Heart left ventricle (tissue), 13 donors: ENCODE measurements at regions not wholly inside any gene's neighbourhood (a gene's known extent, or its start where the extent isn't known, plus 50 kb on each side); places are given as distances from the start of the nearest gene placed in this dataset.

ENCODE experiments used
- POLR2A ChIP-seq, 2 donors: fragments of 450-650 bp; IDR thresholded peaks; one replicate each; pipeline ENCODE4 v1.6.1; 2017; ENCODE audit warnings: antibody characterized with exemption in 2 of 2, mild to moderate bottlenecking in 2 of 2, moderate library complexity in 2 of 2
- TF ChIP-seq, protein P1 (sequence below), 12 donors: fragments of 200-600 bp; sonication (generic) in 4 of 12; IDR thresholded peaks; one replicate each; pipeline versions ENCODE4 v1.5.0 to v1.8.0; 2018 to 2022; ENCODE audit warnings: antibody characterized with exemption in 12 of 12, mild to moderate bottlenecking in 5 of 12
- donor health status: ischemic (EF 13 %, LVEDD 7.1; RV severe dilation, severe dysfunction).
- donor health status: DM: no; HTN: yes; CAD: no.
- donor health status: DM: no; HTN: no; CAD: no.
- donor health status: ischemic (EF 25% LVEDD 6.9; RV normal size, moderate dysfunction).
- donor health status: ischemic (EF 25% LVEDD 5.7; RV mildly dilated, moderate dysfunction).
- donor health status: ischemic (EF 35%, LVEDD 5.7; RV mildly dilated, moderate dysfunction).
- donor health status: nonischemic (EF 11% LVEDD 7.7; RV severe dilation, severe dysfunction).
- donor health status: DM: yes; HTN: yes; CAD: no.
- donor health status: PGD.
- donor health status: ischemic (EF 29% LVEDD 5.4; RV normal size, mild dysfunction).
- donor health status: nonischemic (EF 23%, LVEDD 6.1; RV moderate dilation, normal function).

DNA sequence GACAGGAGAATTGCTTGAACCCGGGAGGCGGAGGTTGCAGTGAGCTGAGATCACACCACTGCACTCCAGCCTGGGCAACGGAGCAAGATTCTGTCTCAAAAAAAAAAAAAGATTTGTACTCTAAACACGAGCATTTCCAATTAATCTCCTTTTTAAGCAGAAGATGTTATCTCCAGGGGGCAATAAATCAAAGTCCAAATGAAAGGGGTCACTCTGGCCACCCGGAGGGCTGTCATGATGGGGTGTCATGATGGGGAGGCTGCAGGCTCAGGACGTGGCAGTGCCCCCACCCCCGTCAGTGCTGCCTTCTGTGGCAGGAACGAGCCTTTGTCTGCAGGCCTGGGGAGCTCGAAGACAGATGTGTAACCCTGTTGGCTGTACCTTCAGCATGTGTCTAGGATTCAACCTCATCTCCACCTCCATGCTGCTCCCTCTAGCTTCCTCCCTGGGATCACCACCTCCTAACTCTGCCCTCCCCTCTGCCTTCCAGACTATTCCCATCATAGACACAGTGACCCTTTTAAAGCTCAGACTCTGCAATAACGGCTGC, 76.9 kb upstream of the YWHAQ start:
- TF ChIP-seq, protein P1, sequence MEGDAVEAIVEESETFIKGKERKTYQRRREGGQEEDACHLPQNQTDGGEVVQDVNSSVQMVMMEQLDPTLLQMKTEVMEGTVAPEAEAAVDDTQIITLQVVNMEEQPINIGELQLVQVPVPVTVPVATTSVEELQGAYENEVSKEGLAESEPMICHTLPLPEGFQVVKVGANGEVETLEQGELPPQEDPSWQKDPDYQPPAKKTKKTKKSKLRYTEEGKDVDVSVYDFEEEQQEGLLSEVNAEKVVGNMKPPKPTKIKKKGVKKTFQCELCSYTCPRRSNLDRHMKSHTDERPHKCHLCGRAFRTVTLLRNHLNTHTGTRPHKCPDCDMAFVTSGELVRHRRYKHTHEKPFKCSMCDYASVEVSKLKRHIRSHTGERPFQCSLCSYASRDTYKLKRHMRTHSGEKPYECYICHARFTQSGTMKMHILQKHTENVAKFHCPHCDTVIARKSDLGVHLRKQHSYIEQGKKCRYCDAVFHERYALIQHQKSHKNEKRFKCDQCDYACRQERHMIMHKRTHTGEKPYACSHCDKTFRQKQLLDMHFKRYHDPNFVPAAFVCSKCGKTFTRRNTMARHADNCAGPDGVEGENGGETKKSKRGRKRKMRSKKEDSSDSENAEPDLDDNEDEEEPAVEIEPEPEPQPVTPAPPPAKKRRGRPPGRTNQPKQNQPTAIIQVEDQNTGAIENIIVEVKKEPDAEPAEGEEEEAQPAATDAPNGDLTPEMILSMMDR (IDR thresholded peaks at IDR 0.05), result no peak
- TF ChIP-seq POLR2A (IDR thresholded peaks at IDR 0.05), result no peak
